Fibroblast of the aortic adventitia (primary cell): ENCODE measurements at regions not wholly inside any gene's neighbourhood (a gene's known extent, or its start where the extent isn't known, plus 50 kb on each side); places are given as distances from the start of the nearest gene placed in this dataset.
A peak's percentile ranks its signal among the peaks of the same experiment; 100 is the strongest.

ENCODE experiments used
- DNase-seq: peaks from one replicate; pipeline ENCODE4 v3.0.0-alpha.2; 2010; ENCODE audit warnings: low read depth
- H3K4me3 ChIP-seq: 2 replicates; pipeline ENCODE4 v1.5.1; 2011; ENCODE audit warnings: low read depth, mild to moderate bottlenecking, control low read depth, low read length, moderate library complexity
- TF ChIP-seq, protein P1 (sequence below): IDR thresholded peaks from 2 replicates; pipeline ENCODE4 v1.5.1; 2011; ENCODE audit warnings: mild to moderate bottlenecking, low read length, control low read depth, inconsistent platforms; ENCODE audit not compliant: insufficient read depth

DNA sequence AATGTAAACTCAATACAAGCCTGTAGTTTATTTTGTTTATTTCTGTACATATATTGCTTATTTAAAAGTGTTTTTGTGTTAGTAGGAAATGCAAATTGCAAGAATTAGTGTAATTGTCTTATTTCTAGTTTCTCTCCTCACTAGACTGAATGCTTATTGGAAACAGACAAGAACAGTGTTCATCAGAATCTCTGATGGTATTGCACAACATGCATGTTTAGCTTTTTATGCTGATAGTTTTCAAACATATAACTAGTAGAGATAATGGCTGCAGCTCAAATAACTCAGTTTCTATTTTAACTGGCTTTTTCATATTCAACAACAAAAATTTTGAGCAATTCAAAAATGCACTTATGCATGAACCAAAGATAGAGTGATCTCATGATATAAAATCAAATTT is 68.8 kb upstream of the HTR4 start:
- no peak for DNase-seq
- TF ChIP-seq, protein P1, sequence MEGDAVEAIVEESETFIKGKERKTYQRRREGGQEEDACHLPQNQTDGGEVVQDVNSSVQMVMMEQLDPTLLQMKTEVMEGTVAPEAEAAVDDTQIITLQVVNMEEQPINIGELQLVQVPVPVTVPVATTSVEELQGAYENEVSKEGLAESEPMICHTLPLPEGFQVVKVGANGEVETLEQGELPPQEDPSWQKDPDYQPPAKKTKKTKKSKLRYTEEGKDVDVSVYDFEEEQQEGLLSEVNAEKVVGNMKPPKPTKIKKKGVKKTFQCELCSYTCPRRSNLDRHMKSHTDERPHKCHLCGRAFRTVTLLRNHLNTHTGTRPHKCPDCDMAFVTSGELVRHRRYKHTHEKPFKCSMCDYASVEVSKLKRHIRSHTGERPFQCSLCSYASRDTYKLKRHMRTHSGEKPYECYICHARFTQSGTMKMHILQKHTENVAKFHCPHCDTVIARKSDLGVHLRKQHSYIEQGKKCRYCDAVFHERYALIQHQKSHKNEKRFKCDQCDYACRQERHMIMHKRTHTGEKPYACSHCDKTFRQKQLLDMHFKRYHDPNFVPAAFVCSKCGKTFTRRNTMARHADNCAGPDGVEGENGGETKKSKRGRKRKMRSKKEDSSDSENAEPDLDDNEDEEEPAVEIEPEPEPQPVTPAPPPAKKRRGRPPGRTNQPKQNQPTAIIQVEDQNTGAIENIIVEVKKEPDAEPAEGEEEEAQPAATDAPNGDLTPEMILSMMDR, result no peak
- H3K4me3 ChIP-seq, result no peak overlapping the region

DNA sequence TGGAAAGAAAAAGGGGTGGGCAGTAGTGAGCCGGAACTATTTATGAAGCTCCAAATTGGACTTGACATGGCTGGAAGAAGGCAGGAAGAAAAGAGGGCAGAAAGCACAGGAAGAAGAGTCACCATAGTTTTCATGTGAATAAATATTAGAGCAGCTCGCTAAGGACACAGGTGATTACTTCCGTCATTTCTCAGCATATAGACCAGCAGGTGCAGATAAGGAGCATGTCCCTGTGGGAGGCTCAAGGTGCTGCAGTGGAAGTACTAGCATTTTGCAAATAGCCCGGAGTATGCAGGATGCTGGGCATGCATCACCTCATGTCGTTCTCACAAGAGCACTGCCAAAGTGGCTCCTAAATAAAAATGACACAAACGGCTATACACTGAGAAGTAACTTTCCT is 71.3 kb upstream of the HTR4 start:
- DNase-seq, result no peak
- no peak overlapping the region for H3K4me3 ChIP-seq
- TF ChIP-seq, protein P1, result no peak

DNA sequence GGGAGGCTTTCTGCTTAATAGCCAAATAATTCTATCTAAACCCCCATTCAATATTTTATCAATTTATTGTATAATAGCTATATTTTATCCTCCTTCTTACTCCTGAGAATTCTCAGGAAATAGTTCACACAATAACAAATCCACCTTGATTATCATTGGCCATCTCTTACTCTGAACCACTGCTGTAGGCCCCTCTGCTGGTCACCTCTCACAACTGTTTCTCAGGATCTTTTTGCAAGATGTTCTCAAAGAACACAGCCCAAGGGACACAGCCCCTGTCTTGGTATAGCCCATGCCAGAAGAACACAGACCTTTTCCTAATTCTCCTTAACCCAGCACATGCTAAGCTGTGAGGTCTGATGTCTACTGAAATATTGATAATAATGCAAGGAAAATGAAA is 74.9 kb upstream of the HTR4 start:
- TF ChIP-seq, protein P1, result peak; percentile 39
- DNase-seq, result peak; percentile 18
- H3K4me3 ChIP-seq, result no peak overlapping the region

DNA sequence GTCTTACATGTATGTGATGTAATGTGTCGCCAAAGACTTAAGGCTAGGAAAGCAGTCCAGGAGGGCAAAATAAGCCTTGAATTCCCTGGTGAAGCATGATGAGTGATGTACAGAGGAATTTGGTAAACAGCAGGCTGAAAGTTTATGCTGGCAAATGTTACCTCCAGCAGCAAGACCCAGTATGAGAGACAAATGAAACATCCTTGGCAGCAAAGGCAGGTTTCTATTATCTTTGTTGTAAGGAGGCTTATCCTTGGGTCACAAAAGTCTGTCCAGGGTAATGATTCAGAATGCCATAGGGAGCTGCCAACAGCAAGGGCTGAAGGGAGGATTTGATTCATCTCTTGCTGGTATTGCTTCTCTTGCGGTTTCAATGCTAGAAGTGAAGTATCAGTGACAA is 75.9 kb upstream of the HTR4 start:
- H3K4me3 ChIP-seq, result no peak overlapping the region
- DNase-seq, result peak; percentile 49
- TF ChIP-seq, protein P1, result no peak

DNA sequence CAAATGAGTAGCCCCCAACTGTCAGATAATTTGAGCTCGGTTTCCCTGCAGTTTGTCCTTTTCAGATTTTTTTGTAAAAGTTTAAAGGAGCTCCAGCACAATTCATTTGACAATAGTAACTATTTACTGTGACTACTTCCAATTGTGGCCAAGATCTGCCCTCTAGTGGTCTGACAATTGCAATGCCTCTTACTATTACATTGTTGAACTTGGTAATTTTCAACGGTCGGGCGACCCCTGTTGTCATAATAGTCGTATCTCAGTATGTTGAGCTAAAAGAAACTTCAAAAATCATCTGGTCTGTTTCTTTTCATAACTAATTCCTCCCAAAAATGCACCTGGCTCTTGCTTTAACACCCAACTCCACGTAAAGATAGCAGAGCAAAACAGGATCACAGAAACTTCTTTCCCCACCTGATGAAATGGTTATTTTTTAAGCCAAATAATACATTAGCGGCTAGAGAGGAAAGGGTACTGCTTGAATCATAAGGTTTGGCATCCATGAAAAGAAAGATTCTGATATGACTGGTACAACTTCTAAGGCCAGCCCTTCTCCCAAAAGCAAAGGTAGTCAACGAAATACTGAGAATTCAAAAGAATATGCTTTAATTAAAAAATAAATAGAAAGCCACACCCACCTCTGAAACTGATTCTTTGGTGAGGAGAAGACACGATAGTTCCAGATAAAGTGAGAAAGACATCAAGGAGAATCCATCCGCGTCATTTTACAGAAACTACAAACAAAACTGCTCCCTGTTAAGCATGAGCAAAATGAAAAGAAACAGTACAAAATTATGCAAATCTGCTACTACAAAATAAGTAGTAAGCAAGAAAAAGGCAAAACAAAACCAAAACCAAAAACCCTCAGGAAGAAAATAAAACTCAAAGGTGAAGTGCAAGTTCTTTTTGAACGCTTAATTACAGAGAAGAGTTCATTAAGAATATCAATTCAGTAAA is 76.9 kb upstream of the HTR4 start:
- peak; percentile 95 for DNase-seq
- peak overlapping the region; percentile 5 for H3K4me3 ChIP-seq
- TF ChIP-seq, protein P1, result peak; percentile 84

DNA sequence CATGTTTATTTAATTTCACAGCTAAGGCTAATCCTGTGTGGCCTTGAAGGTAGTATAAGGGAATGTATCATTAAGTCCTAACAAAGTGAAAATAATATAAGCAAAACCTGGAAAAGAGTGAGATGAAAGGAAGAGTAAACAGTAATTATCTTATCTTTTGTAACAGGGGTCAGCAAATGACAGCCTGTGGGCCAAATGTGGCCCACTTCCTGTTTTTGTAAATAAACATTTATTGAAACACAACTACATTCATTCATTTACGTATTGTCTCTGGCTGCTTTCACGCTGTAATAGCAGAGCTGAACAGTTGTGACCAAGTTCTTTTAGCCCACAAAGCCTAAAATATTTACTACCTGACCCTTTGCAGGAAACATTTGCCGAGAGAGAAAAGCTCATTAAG is 78.4 kb upstream of the HTR4 start:
- DNase-seq, result no peak
- TF ChIP-seq, protein P1, result no peak
- H3K4me3 ChIP-seq, result no peak overlapping the region
